Glomerular visceral epithelial cell (primary cell): ENCODE measurements at regions not wholly inside any gene's neighbourhood (a gene's known extent, or its start where the extent isn't known, plus 50 kb on each side); places are given as distances from the start of the nearest gene placed in this dataset.
"Not testable (repeated sequence)": the region's sequence is repeated elsewhere in the genome, so short reads cannot be mapped to it uniquely, and the experiment has no call there.

Experiments
- DNase-seq: peaks from one replicate; pipeline ENCODE4 v3.0.0-alpha.2; 2016; ENCODE audit errors: extremely low spot score

GRCh38 chrX:149420566-149420965 is 84.5 kb downstream of the IDS start:
- not testable (repeated sequence) for DNase-seq

- DNase-seq: no peak
Observed at GRCh38 chrX:149398027-149398426, 107.1 kb downstream of the IDS start.

- no peak for DNase-seq
Observed at GRCh38 chrX:149392921-149393320, 112.2 kb downstream of the IDS start.

GRCh38 chrX:149383852-149384251 is 121.3 kb downstream of the IDS start:
- no peak for DNase-seq

- no peak for DNase-seq
Observed at GRCh38 chrX:149374751-149375150, 130.4 kb downstream of the IDS start.

GRCh38 chrX:149372866-149373265 is 132.2 kb downstream of the IDS start:
- peak; percentile 15 for DNase-seq

- no peak for DNase-seq
Observed at GRCh38 chrX:149371986-149372385, 133.1 kb downstream of the IDS start.

GRCh38 chrX:149370097-149370496 is 135.0 kb downstream of the IDS start:
- no peak for DNase-seq

- no peak for DNase-seq
Observed at GRCh38 chrX:149365552-149365951, 139.6 kb downstream of the IDS start.

- no peak for DNase-seq
Observed at GRCh38 chrX:149365061-149365460, 140.0 kb downstream of the IDS start.

GRCh38 chrX:149363965-149364364 is 141.1 kb downstream of the IDS start:
- DNase-seq: no peak

- no peak for DNase-seq
Observed at GRCh38 chrX:149346306-149346705, 158.8 kb downstream of the IDS start.

- DNase-seq: no peak
Observed at GRCh38 chrX:149322316-149322715, 182.8 kb downstream of the IDS start.

- no peak for DNase-seq
Observed at GRCh38 chrX:149313871-149314371, 191.2 kb downstream of the IDS start.

- DNase-seq: no peak
Observed at GRCh38 chrX:149312988-149313387, 192.1 kb downstream of the IDS start.

- no peak for DNase-seq
Observed at GRCh38 chrX:149312097-149312496, 193.0 kb downstream of the IDS start.

- DNase-seq: no peak
Observed at GRCh38 chrX:149302705-149303104, 202.4 kb downstream of the IDS start.

GRCh38 chrX:149298111-149298510 is 207.0 kb downstream of the IDS start:
- DNase-seq: no peak

- no peak for DNase-seq
Observed at GRCh38 chrX:149296092-149296491, 209.0 kb downstream of the IDS start.

- peak; percentile 24 for DNase-seq
Observed at GRCh38 chrX:149286940-149287349, 218.2 kb downstream of the IDS start.

- DNase-seq: no peak
Observed at GRCh38 chrX:149284616-149285015, 220.5 kb downstream of the IDS start.

- no peak for DNase-seq
Observed at GRCh38 chrX:149283853-149284252, 221.3 kb downstream of the IDS start.

- no peak for DNase-seq
Observed at GRCh38 chrX:149282909-149283308, 222.2 kb downstream of the IDS start.

- DNase-seq: no peak
Observed at GRCh38 chrX:149280011-149280410, 225.1 kb downstream of the IDS start.

- no peak for DNase-seq
Observed at GRCh38 chrX:149275836-149276235, 229.3 kb downstream of the IDS start.
